ENCODE measurements at regions not wholly inside any gene's neighbourhood (a gene's known extent, or its start where the extent isn't known, plus 50 kb on each side); places are given as distances from the start of the nearest gene placed in this dataset.

GRCh38 chr5:127993476-127993875 is 90.1 kb upstream of the SLC12A2 start:
- intact Hi-C loops (cut with DNase I), result no loop called here
- Histone ChIP-seq H3K27me3 (no peaks in the 10 kb centered on the region), H3K4me1 (peaks cover 8 to 16% of the 10 kb centered on the region in 2 donors), H3K27ac (no peak overlapping the region), H3K9me3 (no peaks in the 10 kb centered on the region), H3K36me3 (no peaks in the 10 kb centered on the region), H3K4me3 (replicated peaks in 1 of 3) (no peak overlapping the region)
- no peak for TF ChIP-seq CTCF (IDR thresholded peaks at IDR 0.05)
- TF ChIP-seq POLR2A (IDR thresholded peaks at IDR 0.05), result no peak
- DNase-seq, result no peak
- 97 to 98% methylated on average over 1 of the region's 1 CpG for WGBS, 2 donors

- no peak for DNase-seq
- Histone ChIP-seq H3K4me3 (replicated peaks in 1 of 3) (no peak overlapping the region), H3K36me3 (no peaks in the 10 kb centered on the region), H3K27ac (no peak overlapping the region), H3K27me3 (no peaks in the 10 kb centered on the region), H3K9me3 (no peaks in the 10 kb centered on the region), H3K4me1 (peaks cover 8 to 16% of the 10 kb centered on the region in 2 donors)
- TF ChIP-seq CTCF (IDR thresholded peaks at IDR 0.05) (no peak), POLR2A (IDR thresholded peaks at IDR 0.05) (no peak)
- intact Hi-C loops (cut with DNase I), result no loop called here
- WGBS, 2 donors, result 90% methylated on average over 3 of the region's 3 CpGs
Observed at GRCh38 chr5:127994087-127994660, 89.4 kb upstream of the SLC12A2 start.

- no peaks in the 10 kb centered on the region for H3K9me3 ChIP-seq
- 90 to 91% methylated on average over 3 of the region's 3 CpGs for WGBS, 2 donors
Observed at GRCh38 chr5:127995556-127995955, 88.0 kb upstream of the SLC12A2 start.

GRCh38 chr5:127997201-127997704 is 86.3 kb upstream of the SLC12A2 start:
- no peak for DNase-seq
- Histone ChIP-seq H3K27ac (peak overlapping the region in 2 of 3 donors; percentile 28 to 63), H3K4me1 (peaks cover 8 to 16% of the 10 kb centered on the region in 2 donors), H3K36me3 (no peaks in the 10 kb centered on the region), H3K27me3 (no peaks in the 10 kb centered on the region), H3K4me3 (replicated peaks in 1 of 3) (no peak overlapping the region), H3K9me3 (no peaks in the 10 kb centered on the region)
- intact Hi-C loops (cut with DNase I), result no loop called here
- no peak for TF ChIP-seq POLR2A (IDR thresholded peaks at IDR 0.05)
- no peak for TF ChIP-seq CTCF (IDR thresholded peaks at IDR 0.05)
- 23 to 33% methylated on average over 5 of the region's 5 CpGs for WGBS, 2 donors

More at GRCh38 chr5:127995556-127995955, 88.0 kb upstream of the SLC12A2 start:
- Histone ChIP-seq H3K27me3 (no peaks in the 10 kb centered on the region), H3K4me3 (replicated peaks in 1 of 3) (no peak overlapping the region), H3K36me3 (no peaks in the 10 kb centered on the region), H3K4me1 (peaks cover 8 to 16% of the 10 kb centered on the region in 2 donors), H3K27ac (no peak overlapping the region)
- DNase-seq, result no peak
- intact Hi-C loops (cut with DNase I), result no loop called here
- TF ChIP-seq CTCF (IDR thresholded peaks at IDR 0.05), result no peak
- no peak for TF ChIP-seq POLR2A (IDR thresholded peaks at IDR 0.05)

- 96 to 98% methylated on average over 3 of the region's 3 CpGs for WGBS, 2 donors
Observed at GRCh38 chr5:127998950-127999615, 84.5 kb upstream of the SLC12A2 start.

More at GRCh38 chr5:127998950-127999615, 84.5 kb upstream of the SLC12A2 start:
- Histone ChIP-seq H3K9me3 (no peaks in the 10 kb centered on the region), H3K27ac (no peak overlapping the region), H3K27me3 (no peaks in the 10 kb centered on the region), H3K4me1 (peaks cover 8 to 16% of the 10 kb centered on the region in 2 donors), H3K36me3 (no peaks in the 10 kb centered on the region), H3K4me3 (replicated peaks in 1 of 3) (no peak overlapping the region)
- no peak for DNase-seq
- intact Hi-C loops (cut with DNase I), result no loop called here
- TF ChIP-seq POLR2A (IDR thresholded peaks at IDR 0.05) (no peak), CTCF (IDR thresholded peaks at IDR 0.05) (no peak)

Measured in thyroid gland (tissue), 4 donors.